ENCODE measurements at regions not wholly inside any gene's neighbourhood (a gene's known extent, or its start where the extent isn't known, plus 50 kb on each side); places are given as distances from the start of the nearest gene placed in this dataset.

GRCh38 chr1:59078866-59079265 is 218.0 kb upstream of the FGGY start:
- no peak for TF ChIP-seq CTCF (IDR thresholded peaks at IDR 0.05)
- no peak for DNase-seq (ENCODE audit: extremely low spot score, unreplicated experiment)
- H3K27ac Mint-ChIP-seq (ENCODE audit: unreplicated experiment) = no peak overlapping the region
- no peaks in the 10 kb centered on the region for H3K27me3 Mint-ChIP-seq (ENCODE audit: unreplicated experiment)
- no peaks in the 10 kb centered on the region for H3K36me3 Mint-ChIP-seq (ENCODE audit: unreplicated experiment)
- H3K9me3 Mint-ChIP-seq (ENCODE audit: unreplicated experiment) = no peaks in the 10 kb centered on the region
- peaks cover 7% of the 10 kb centered on the region for H3K4me1 Mint-ChIP-seq (ENCODE audit: unreplicated experiment)
- H3K4me3 Mint-ChIP-seq (ENCODE audit: unreplicated experiment) = no peak overlapping the region

- Mint-ChIP-seq H3K4me1 (ENCODE audit: unreplicated experiment) (peaks cover 14% of the 10 kb centered on the region), H3K36me3 (ENCODE audit: unreplicated experiment) (no peaks in the 10 kb centered on the region), H3K27me3 (ENCODE audit: unreplicated experiment) (no peaks in the 10 kb centered on the region), H3K4me3 (ENCODE audit: unreplicated experiment) (no peak overlapping the region), H3K9me3 (ENCODE audit: unreplicated experiment) (no peaks in the 10 kb centered on the region), H3K27ac (ENCODE audit: unreplicated experiment) (no peak overlapping the region)
- no peak for DNase-seq (ENCODE audit: extremely low spot score, unreplicated experiment)
- TF ChIP-seq CTCF (IDR thresholded peaks at IDR 0.05) = no peak
These were observed 217.3 kb upstream of the FGGY start for GRCh38 chr1:59079434-59080140.

DNA sequence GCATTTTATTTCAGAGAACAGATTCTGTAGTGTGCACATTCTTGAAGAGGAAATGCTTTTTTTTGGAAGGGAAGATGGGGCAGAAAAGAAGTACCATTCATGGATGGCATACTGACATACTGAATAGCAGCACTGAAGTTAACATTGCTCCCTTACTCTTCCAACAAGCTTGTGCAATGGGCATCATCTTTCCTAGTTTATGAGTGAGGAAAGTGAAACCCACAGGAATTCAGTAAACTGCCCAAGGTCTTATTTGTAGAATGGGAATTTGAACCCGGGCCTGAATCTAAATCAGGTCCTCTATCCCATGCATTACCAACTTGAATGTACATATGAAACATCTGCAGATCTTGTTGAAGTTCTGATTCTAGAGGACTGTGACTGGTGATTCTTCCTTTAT is 215.7 kb upstream of the FGGY start:
- H3K27me3 Mint-ChIP-seq (ENCODE audit: unreplicated experiment) = no peaks in the 10 kb centered on the region
- H3K4me3 Mint-ChIP-seq (ENCODE audit: unreplicated experiment) = no peak overlapping the region
- no peaks in the 10 kb centered on the region for H3K9me3 Mint-ChIP-seq (ENCODE audit: unreplicated experiment)
- no peak overlapping the region for H3K27ac Mint-ChIP-seq (ENCODE audit: unreplicated experiment)
- DNase-seq (ENCODE audit: extremely low spot score, unreplicated experiment) = no peak
- no peaks in the 10 kb centered on the region for H3K36me3 Mint-ChIP-seq (ENCODE audit: unreplicated experiment)
- H3K4me1 Mint-ChIP-seq (ENCODE audit: unreplicated experiment) = peaks cover 15% of the 10 kb centered on the region
- no peak for TF ChIP-seq CTCF (IDR thresholded peaks at IDR 0.05)

GRCh38 chr1:59081795-59082194 is 215.1 kb upstream of the FGGY start:
- no peaks in the 10 kb centered on the region for H3K9me3 Mint-ChIP-seq (ENCODE audit: unreplicated experiment)
- no peak for TF ChIP-seq CTCF (IDR thresholded peaks at IDR 0.05)
- H3K27me3 Mint-ChIP-seq (ENCODE audit: unreplicated experiment) = no peaks in the 10 kb centered on the region
- H3K36me3 Mint-ChIP-seq (ENCODE audit: unreplicated experiment) = no peaks in the 10 kb centered on the region
- H3K4me3 Mint-ChIP-seq (ENCODE audit: unreplicated experiment) = no peak overlapping the region
- H3K27ac Mint-ChIP-seq (ENCODE audit: unreplicated experiment) = no peak overlapping the region
- no peak for DNase-seq (ENCODE audit: extremely low spot score, unreplicated experiment)
- peaks cover 15% of the 10 kb centered on the region for H3K4me1 Mint-ChIP-seq (ENCODE audit: unreplicated experiment)

DNA sequence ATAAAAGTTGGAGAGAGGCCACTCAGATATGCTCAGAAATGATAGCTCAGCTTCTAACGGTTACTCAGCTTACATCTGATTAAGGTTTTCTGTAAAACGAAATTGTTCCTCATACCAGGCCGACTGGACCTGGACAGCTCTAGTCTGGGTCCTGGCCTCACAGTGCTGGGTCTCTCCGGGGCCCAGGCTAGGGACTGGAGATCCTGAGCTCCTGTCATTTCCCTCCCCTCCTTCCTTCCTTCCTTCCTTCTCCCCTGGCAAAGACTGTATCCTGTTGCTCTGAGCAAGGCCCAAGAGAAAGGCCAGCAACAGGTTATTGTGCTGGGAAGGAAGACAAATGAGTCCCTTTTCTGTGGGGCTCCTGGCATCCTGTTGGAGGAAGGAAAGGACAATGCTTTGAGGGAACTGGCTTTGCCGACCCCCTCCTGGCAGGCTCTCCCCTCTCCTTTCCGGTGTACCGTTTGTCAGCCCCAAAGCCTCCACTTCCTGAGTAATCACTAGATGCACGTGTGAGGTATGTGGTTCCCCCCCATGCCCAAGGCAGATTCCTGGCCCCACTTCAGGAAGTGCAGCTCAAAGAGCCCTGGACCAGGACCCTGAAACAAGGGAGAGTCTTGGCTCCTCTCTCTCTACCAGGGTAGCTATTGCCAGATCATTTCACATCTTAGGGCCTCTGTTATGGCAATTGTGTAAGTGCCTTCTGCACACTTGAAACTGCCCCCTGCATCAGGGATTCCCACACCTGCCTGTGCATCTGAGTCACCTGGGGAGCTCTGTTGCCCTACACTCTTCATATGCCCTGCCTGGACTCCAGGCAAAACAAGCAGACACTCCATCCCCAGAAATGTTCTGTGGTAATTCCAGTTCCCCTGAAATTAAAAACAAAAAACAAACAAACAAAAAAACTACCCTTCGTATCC is 212.7 kb upstream of the FGGY start:
- Mint-ChIP-seq H3K27ac (ENCODE audit: unreplicated experiment) (no peak overlapping the region), H3K4me3 (ENCODE audit: unreplicated experiment) (no peak overlapping the region), H3K36me3 (ENCODE audit: unreplicated experiment) (no peaks in the 10 kb centered on the region), H3K9me3 (ENCODE audit: unreplicated experiment) (peaks cover 7% of the 10 kb centered on the region), H3K27me3 (ENCODE audit: unreplicated experiment) (no peaks in the 10 kb centered on the region), H3K4me1 (ENCODE audit: unreplicated experiment) (peaks cover 15% of the 10 kb centered on the region)
- TF ChIP-seq CTCF (IDR thresholded peaks at IDR 0.05) = no peak
- DNase-seq (ENCODE audit: extremely low spot score, unreplicated experiment) = no peak

All from osteocyte (in vitro differentiated cells).